ENCODE measurements at regions not wholly inside any gene's neighbourhood (a gene's known extent, or its start where the extent isn't known, plus 50 kb on each side); places are given as distances from the start of the nearest gene placed in this dataset.

- peak; percentile 31 for DNase-seq (ENCODE audit: low read depth)
Measured at GRCh38 chr9:131809941-131810344, 70.1 kb upstream of the RAPGEF1 start.

GRCh38 chr9:131808291-131808690 lies 68.4 kb upstream of the RAPGEF1 start:
- DNase-seq (ENCODE audit: low read depth): no peak

DNA sequence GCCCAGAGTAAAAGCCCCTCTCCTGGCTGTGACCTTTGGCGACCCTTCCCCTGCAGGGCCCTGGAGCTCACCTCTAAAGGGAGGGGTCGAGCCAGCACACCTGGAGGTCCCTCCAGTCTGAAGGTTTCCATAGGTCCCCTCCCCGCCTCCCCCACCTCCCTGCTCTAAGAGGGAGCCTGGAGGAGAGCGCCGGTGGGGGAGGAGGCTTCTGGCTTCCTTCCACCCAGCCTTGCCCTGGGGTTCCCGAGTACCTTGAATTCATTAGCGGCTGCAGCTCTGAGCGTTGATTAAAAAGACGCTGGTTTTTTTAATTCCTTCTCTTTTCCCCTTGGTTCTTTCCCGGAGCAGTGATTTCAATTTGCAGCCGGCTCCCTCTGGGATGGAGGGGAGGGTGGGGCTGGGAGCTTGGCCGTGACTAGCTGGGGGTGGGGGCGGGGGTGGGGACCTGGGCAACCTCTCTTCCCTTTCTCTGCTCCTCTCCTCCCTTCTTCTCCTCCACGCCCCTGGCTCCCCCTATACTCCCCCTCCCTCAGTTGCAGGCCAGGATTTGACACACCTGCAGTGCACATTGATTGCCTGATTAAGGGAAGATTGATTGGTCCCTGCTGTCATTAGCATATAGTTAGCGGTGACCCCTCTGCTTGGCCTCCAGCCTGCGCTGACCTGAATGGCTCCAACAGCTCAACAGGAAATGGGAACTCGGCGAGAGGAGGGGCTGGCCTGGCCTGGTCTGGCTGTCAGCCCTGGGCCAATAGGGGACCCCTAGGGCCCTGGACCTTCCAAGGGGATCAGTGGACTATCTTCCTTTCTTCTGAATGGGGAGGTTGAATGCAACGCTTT lies 67.5 kb upstream of the RAPGEF1 start:
- DNase-seq (ENCODE audit: low read depth): no peak

DNA sequence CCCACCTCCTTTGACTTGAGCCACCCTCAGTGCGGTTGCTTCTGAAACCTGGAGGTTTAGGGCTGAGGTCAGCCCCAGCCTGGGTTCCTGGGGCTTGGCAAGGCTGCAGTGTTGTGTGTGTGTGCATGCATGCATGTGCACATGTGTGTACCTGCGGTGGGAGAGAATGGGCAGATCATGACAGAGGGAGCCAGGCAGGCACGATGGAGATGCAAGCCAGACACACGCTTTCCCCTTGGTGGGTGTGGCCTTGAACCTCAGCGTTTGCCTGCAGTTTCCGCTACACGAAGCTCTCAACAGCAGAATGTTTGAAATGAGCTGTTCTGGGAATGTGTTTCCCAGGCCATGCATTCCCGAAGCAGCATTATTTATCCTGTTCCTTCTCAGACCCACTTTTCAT lies 65.9 kb upstream of the RAPGEF1 start:
- DNase-seq (ENCODE audit: low read depth): no peak

GRCh38 chr9:131804826-131805225 lies 65.0 kb upstream of the RAPGEF1 start:
- DNase-seq (ENCODE audit: low read depth): no peak

GRCh38 chr9:131803758-131804411 lies 64.0 kb upstream of the RAPGEF1 start:
- no peak for DNase-seq (ENCODE audit: low read depth)

GRCh38 chr9:131801810-131802209 lies 61.9 kb upstream of the RAPGEF1 start:
- no peak for DNase-seq (ENCODE audit: low read depth)

- DNase-seq (ENCODE audit: low read depth): no peak
Measured at GRCh38 chr9:131800843-131801242, 61.0 kb upstream of the RAPGEF1 start.

DNA sequence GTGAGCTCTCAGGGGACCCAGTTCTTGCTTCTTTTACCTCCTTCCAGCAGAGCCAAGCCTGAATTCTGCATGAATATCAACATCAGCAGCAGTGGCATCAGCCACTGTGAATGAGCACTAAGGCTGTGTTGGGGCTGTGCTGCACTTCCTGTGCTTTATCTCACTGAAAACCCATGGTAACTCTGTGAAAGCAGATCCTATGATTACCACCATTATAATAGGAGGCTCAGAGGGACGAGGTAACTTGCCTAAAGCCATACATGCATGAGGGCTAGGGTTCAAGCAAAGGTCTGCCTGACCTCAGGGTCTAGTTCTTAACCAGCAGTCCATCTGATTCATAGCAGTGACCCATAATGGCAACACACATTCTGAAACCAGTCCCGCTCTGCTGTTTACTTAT lies 60.5 kb upstream of the RAPGEF1 start:
- no peak for DNase-seq (ENCODE audit: low read depth)

DNA sequence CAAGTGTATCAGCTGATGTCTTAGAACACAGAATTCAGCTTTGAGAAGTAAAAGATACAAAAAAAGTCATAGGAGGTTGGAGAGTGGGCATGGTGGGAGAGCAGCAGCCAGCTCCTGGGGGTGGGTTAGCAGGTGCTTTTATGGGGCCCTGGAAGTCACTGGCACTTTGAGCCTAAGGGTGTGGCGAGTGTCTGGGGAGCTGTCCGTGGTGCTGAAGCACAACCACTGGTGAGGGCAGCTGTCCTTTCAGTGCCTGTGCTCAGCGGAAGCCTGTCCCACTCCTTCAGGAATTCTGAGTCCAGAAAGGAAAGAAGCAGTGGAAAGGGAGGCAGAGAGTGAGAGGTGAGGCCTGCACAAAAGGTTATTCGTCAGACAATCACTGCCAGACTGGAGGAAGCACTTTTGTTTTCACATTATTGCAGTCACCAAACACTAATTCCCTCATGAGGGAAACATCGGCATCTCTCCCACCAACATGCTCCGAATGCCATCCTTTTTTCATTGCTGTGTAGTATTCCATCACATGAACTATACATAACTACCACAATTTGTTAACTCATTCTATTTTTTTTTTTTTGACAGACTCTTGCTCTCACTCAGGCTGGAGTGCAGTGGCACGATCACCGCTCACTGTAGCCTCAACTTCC lies 59.4 kb upstream of the RAPGEF1 start:
- DNase-seq (ENCODE audit: low read depth): peak; percentile 14

- DNase-seq (ENCODE audit: low read depth): no peak
Measured at GRCh38 chr9:131798246-131798645, 58.4 kb upstream of the RAPGEF1 start.

DNA sequence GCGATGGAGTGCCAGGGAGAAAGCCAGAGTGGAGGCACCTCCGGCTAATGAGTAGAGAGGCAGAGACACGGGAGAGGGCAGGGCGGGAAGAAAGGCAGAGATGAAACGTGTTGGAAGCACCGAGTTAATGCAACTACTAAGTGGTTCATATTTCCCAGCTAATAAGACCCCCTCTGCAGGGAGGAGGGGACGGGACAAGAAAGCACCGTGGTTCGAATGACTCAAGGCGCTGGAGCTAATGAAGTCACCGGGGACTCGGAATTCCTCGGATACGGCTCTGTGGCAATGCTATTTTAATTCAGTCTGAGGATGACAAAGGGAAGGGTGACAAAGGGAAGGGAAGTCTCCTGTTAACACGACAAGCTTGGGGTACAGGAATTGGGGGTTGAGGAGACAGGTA lies 54.5 kb upstream of the RAPGEF1 start:
- no peak for DNase-seq (ENCODE audit: low read depth)

DNA sequence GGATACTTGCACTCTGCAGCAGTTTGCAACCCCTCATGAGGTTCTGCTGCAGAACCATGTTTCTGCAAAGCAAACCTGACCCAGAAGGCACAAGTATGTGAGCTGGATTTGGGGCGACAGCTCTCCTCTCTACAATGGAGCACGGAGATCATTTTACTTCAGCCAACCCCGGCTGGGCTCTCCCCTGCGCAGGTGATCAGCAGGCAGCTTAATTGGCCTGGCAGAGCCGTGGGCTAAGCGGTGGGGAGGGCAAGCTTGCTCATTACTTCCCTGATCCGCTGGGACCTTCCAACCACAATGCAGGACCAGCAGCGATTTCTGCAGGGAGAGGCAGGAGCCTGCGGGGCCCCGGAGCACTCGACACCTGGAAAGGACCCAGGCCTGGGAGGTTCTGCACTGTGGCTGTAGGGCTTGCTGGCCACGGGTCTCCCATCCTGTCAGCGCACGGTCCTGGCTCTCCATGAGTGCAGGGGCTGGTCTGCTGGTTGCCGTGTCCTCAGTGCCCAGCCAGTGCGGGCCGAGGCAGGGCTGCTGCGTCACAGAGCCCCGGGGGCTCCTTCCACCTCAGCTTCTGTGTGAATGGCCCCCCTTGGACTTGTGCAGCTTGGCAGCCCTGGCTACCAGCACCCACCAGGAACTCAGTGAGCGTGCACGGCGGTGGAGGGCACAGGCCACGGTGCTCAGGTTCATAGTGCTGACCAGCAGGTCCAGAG lies 51.8 kb upstream of the RAPGEF1 start:
- no peak for DNase-seq (ENCODE audit: low read depth)

All from GM04504 (cell line).